Kidney (tissue), 13 donors: ENCODE measurements at regions not wholly inside any gene's neighbourhood (a gene's known extent, or its start where the extent isn't known, plus 50 kb on each side); places are given as distances from the start of the nearest gene placed in this dataset.

Source experiments
- DNase-seq, 5 donors: peaks; one replicate each; pipeline ENCODE4 v3.0.0-alpha.2; 2013 to 2020
- FAIRE-seq: peaks from 2 replicates; lab custom pipeline; 2012; peaks lifted over from hg19 to GRCh38; lab: Jason Lieb, UNC
- H3K27ac ChIP-seq, 2 donors: one replicate each; pipeline ENCODE4 v1.7.0; 2013; ENCODE audit warnings: low read depth in 2 of 2, low read length in 2 of 2, inconsistent platforms in 1 of 2
- H3K27me3 ChIP-seq: one replicate; pipeline ENCODE4 v1.7.1; 2013; ENCODE audit warnings: low read length, inconsistent platforms; ENCODE audit not compliant: control insufficient read depth, insufficient read depth
- H3K36me3 ChIP-seq, 3 donors: one replicate each; pipeline versions ENCODE4 v1.7.0 to v1.7.1; 2013; ENCODE audit warnings: low read length in 3 of 3, control low read depth in 1 of 3, inconsistent platforms in 1 of 3; ENCODE audit not compliant: insufficient read depth in 3 of 3, control insufficient read depth in 2 of 3
- H3K4me1 ChIP-seq, 3 donors: one replicate each; pipeline versions ENCODE4 v1.7.0 to v1.7.1; 2013; ENCODE audit warnings: low read length in 3 of 3, inconsistent platforms in 1 of 3, low read depth in 1 of 3; ENCODE audit not compliant: control insufficient read depth in 2 of 3, insufficient read depth in 2 of 3
- H3K4me3 ChIP-seq, 3 donors: one replicate each; pipeline versions ENCODE4 v1.7.0 to v1.8.1; 2013; ENCODE audit warnings: low read length in 3 of 3, control low read depth in 1 of 3, inconsistent platforms in 1 of 3
- H3K9ac ChIP-seq, 3 donors: one replicate each; pipeline versions ENCODE4 v1.7.0 to v1.7.1; 2013; ENCODE audit warnings: low read length in 3 of 3, control low read depth in 1 of 3, inconsistent platforms in 1 of 3
- H3K9me3 ChIP-seq, 3 donors: one replicate each; pipeline versions ENCODE4 v1.7.0 to v1.7.1; 2013; ENCODE audit warnings: low read length in 3 of 3, control low read depth in 1 of 3, inconsistent platforms in 1 of 3; ENCODE audit not compliant: control insufficient read depth in 2 of 3, insufficient read depth in 1 of 3
- intact Hi-C: fragments of 100-400 bp; cut with DNase I; formaldehyde crosslinking; loops from one replicate; pipeline ENCODE4 v1.11.1; 2022
- TF ChIP-seq, protein P1 (sequence below): IDR thresholded peaks from 3 replicates; pipeline ENCODE4 v1.5.1; 2012; ENCODE audit warnings: mild to moderate bottlenecking, moderate library complexity, borderline replicate concordance; ENCODE audit not compliant: insufficient read depth; ENCODE audit errors: extremely low read depth
- donor health status: control.
- donor health status: control.
- donor health status: control.
- donor health status: control.
- donor health status: control.
- donor health status: DM: yes; HTN: yes; CAD: no.
- donor health status: Normal renal cell carcinoma (clear cell type).

DNA sequence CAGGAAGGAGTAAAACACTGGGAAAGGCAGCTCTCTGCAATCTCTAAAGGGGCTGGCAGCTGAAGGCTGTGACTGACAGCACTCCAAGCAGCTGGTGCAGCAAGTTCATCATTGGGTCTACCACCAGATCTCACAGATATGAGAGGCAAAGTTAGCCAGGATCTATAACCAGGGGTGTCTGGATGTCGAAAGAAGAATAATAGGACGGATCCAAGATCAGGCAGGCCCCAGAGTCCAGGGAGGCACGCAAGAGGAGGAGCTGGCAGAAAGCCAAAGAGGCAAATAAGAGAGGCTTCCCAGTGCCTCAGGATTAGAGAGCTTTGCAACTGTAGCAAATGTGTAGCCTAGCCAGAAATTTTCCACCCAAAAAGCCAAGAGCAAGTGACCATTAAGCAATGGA lies 77.1 kb downstream of the RBMXL2 start:
- Histone ChIP-seq H3K27ac (no peak overlapping the region), H3K4me3 (no peak overlapping the region), H3K4me1 (no peaks in the 10 kb centered on the region), H3K27me3 (no peaks in the 10 kb centered on the region), H3K9ac (no peak overlapping the region), H3K9me3 (no peaks in the 10 kb centered on the region), H3K36me3 (no peaks in the 10 kb centered on the region)
- TF ChIP-seq, protein P1, sequence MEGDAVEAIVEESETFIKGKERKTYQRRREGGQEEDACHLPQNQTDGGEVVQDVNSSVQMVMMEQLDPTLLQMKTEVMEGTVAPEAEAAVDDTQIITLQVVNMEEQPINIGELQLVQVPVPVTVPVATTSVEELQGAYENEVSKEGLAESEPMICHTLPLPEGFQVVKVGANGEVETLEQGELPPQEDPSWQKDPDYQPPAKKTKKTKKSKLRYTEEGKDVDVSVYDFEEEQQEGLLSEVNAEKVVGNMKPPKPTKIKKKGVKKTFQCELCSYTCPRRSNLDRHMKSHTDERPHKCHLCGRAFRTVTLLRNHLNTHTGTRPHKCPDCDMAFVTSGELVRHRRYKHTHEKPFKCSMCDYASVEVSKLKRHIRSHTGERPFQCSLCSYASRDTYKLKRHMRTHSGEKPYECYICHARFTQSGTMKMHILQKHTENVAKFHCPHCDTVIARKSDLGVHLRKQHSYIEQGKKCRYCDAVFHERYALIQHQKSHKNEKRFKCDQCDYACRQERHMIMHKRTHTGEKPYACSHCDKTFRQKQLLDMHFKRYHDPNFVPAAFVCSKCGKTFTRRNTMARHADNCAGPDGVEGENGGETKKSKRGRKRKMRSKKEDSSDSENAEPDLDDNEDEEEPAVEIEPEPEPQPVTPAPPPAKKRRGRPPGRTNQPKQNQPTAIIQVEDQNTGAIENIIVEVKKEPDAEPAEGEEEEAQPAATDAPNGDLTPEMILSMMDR, result no peak
- intact Hi-C loops, result no loop called here
- FAIRE-seq (no peak), DNase-seq (peak in 2 of 5 donors; percentile 9 to 27)

DNA sequence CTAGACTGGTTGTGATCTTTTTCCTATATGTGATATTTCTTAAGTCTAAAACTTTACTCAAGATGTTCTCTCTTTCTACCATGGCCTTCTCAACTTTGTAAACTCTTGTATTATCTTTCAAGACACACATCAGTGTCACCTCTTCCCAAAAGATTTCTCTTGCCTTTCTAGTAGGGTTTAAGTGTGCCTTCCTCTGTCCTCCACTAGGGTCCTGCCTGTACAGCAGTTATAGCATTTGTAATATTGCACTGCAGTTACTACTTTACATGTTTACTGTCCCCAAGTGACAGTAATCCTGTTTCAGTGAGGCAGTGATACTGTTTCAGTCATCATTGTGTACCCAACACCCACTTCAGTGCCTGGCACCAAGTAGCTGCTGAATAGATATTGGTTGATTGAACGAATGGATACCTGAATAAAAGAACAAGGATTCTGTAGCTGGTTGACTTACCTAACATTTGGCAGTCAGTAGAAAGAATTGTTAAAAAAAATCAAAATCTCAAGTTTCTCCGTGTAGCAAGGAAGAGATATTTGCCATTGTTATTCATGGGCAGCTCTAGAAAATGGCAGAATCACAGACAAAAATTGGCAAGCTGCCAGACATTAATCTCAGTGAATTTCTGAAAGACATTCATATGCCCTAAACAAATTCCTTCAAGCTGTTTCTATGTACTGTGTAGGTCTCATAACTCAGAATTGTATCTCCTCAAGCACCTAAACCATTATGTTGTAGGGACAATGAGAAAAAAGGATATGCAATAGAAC lies 79.4 kb downstream of the RBMXL2 start:
- TF ChIP-seq, protein P1, result no peak
- DNase-seq (no peak), FAIRE-seq (no peak)
- no peak overlapping the region for H3K9ac ChIP-seq
- no peaks in the 10 kb centered on the region for H3K9me3 ChIP-seq
- no peaks in the 10 kb centered on the region for H3K27me3 ChIP-seq
- no peaks in the 10 kb centered on the region for H3K4me1 ChIP-seq
- H3K27ac ChIP-seq, result no peak overlapping the region
- H3K36me3 ChIP-seq, result no peaks in the 10 kb centered on the region
- intact Hi-C loops, result no loop called here
- H3K4me3 ChIP-seq, result no peak overlapping the region

DNA sequence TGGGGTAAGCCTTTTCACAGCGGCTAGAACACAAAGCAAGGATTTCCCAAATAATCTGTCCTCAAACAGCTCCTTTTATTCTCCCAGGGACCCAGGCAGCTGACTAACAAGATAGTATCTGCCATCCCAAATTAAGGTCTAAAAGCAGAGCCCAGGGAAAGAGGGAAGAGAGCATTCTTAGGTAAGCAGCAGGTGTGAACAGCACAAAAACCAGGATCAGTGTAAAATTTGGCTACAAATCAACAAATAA lies 79.9 kb downstream of the RBMXL2 start:
- Histone ChIP-seq H3K4me1 (no peaks in the 10 kb centered on the region), H3K36me3 (no peaks in the 10 kb centered on the region), H3K27me3 (no peaks in the 10 kb centered on the region), H3K27ac (no peak overlapping the region), H3K9ac (no peak overlapping the region), H3K9me3 (no peaks in the 10 kb centered on the region), H3K4me3 (no peak overlapping the region)
- intact Hi-C loops, result no loop called here
- DNase-seq (no peak), FAIRE-seq (no peak)
- TF ChIP-seq, protein P1, result no peak

DNA sequence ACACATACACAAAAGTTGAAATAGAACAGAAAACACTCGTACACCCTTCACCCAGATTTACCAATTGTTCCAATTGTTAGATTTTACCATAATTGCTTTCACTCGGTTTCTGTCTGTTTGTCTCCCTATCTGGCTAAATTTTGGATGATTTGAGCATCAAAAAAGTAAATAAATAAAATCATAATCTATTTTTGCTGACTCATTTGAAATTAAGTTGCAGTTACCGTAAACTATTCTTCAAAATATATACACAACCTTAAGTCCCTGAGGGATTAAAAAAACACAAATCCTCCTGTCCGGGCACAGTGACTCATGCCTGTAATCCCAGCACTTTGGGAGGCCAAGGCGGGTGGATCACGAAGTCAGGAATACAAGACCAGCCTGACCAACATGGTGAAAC lies 81.3 kb upstream of the SYT9 start:
- H3K9me3 ChIP-seq, result no peaks in the 10 kb centered on the region
- H3K4me3 ChIP-seq, result no peak overlapping the region
- H3K27me3 ChIP-seq, result no peaks in the 10 kb centered on the region
- no peaks in the 10 kb centered on the region for H3K36me3 ChIP-seq
- intact Hi-C loops, result no loop called here
- DNase-seq, result no peak
- H3K9ac ChIP-seq, result no peak overlapping the region
- no peaks in the 10 kb centered on the region for H3K4me1 ChIP-seq
- TF ChIP-seq, protein P1, result no peak
- H3K27ac ChIP-seq, result no peak overlapping the region
- FAIRE-seq, result no peak
